ENCODE measurements at regions not wholly inside any gene's neighbourhood (a gene's known extent, or its start where the extent isn't known, plus 50 kb on each side); places are given as distances from the start of the nearest gene placed in this dataset.
"Not testable (repeated sequence)": the region's sequence is repeated elsewhere in the genome, so short reads cannot be mapped to it uniquely, and the experiment has no call there.

GRCh38 chrX:9271789-9272525 is 192.9 kb upstream of the TBL1X start:
- DNase-seq (ENCODE audit: low read depth) = no peak

- DNase-seq (ENCODE audit: low read depth) = no peak
These were observed 191.1 kb upstream of the TBL1X start for GRCh38 chrX:9273744-9274143.

GRCh38 chrX:9278475-9279233 is 186.2 kb upstream of the TBL1X start:
- DNase-seq (ENCODE audit: low read depth) = no peak

GRCh38 chrX:9279234-9279544 is 185.7 kb upstream of the TBL1X start:
- DNase-seq (ENCODE audit: low read depth) = no peak

- no peak for DNase-seq (ENCODE audit: low read depth)
These were observed 184.0 kb upstream of the TBL1X start for GRCh38 chrX:9280831-9281230.

GRCh38 chrX:9282325-9282724 is 182.5 kb upstream of the TBL1X start:
- no peak for DNase-seq (ENCODE audit: low read depth)

- DNase-seq (ENCODE audit: low read depth) = no peak
These were observed 179.5 kb upstream of the TBL1X start for GRCh38 chrX:9285342-9285771.

GRCh38 chrX:9286234-9286633 is 178.6 kb upstream of the TBL1X start:
- no peak for DNase-seq (ENCODE audit: low read depth)

GRCh38 chrX:9291629-9292028 is 173.2 kb upstream of the TBL1X start:
- DNase-seq (ENCODE audit: low read depth) = no peak

- DNase-seq (ENCODE audit: low read depth) = no peak
These were observed 171.8 kb upstream of the TBL1X start for GRCh38 chrX:9293051-9293496.

- no peak for DNase-seq (ENCODE audit: low read depth)
These were observed 171.0 kb upstream of the TBL1X start for GRCh38 chrX:9293903-9294302.

- no peak for DNase-seq (ENCODE audit: low read depth)
These were observed 169.3 kb upstream of the TBL1X start for GRCh38 chrX:9295551-9295950.

GRCh38 chrX:9298221-9298620 is 166.6 kb upstream of the TBL1X start:
- no peak for DNase-seq (ENCODE audit: low read depth)

- DNase-seq (ENCODE audit: low read depth) = not testable (repeated sequence)
These were observed 165.2 kb upstream of the TBL1X start for GRCh38 chrX:9299681-9300080.

- no peak for DNase-seq (ENCODE audit: low read depth)
These were observed 163.0 kb upstream of the TBL1X start for GRCh38 chrX:9301836-9302235.

GRCh38 chrX:9302381-9302780 is 162.5 kb upstream of the TBL1X start:
- DNase-seq (ENCODE audit: low read depth) = no peak

- no peak for DNase-seq (ENCODE audit: low read depth)
These were observed 156.4 kb upstream of the TBL1X start for GRCh38 chrX:9308426-9308825.

GRCh38 chrX:9310616-9311015 is 154.2 kb upstream of the TBL1X start:
- no peak for DNase-seq (ENCODE audit: low read depth)

- DNase-seq (ENCODE audit: low read depth) = no peak
These were observed 153.3 kb upstream of the TBL1X start for GRCh38 chrX:9311421-9312160.

GRCh38 chrX:9312922-9313867 is 151.7 kb upstream of the TBL1X start:
- DNase-seq (ENCODE audit: low read depth) = peak; percentile 58

GRCh38 chrX:9315086-9315485 is 149.8 kb upstream of the TBL1X start:
- DNase-seq (ENCODE audit: low read depth) = no peak

GRCh38 chrX:9316096-9316495 is 148.8 kb upstream of the TBL1X start:
- no peak for DNase-seq (ENCODE audit: low read depth)

Measured in activated T-helper 1 cell treated with Interleukin-2 at 50 U/mL for 16 hours (primary cell).